GM23248 (cell line): ENCODE measurements at regions not wholly inside any gene's neighbourhood (a gene's known extent, or its start where the extent isn't known, plus 50 kb on each side); places are given as distances from the start of the nearest gene placed in this dataset.

Experiments
- EZH2 ChIP-seq: fragments of 200-600 bp; sonication (generic); IDR thresholded peaks from 2 replicates; pipeline ENCODE4 v1.6.1; 2018; ENCODE audit warnings: antibody characterized with exemption, mild to moderate bottlenecking; ENCODE audit not compliant: insufficient read depth, poor library complexity, severe bottlenecking
- EZH2phosphoT487 ChIP-seq: fragments of 200-600 bp; sonication (generic); IDR thresholded peaks from 2 replicates; pipeline ENCODE4 v1.6.1; 2018; ENCODE audit warnings: antibody characterized with exemption, moderate library complexity, mild to moderate bottlenecking, low read depth; ENCODE audit not compliant: insufficient read depth

DNA sequence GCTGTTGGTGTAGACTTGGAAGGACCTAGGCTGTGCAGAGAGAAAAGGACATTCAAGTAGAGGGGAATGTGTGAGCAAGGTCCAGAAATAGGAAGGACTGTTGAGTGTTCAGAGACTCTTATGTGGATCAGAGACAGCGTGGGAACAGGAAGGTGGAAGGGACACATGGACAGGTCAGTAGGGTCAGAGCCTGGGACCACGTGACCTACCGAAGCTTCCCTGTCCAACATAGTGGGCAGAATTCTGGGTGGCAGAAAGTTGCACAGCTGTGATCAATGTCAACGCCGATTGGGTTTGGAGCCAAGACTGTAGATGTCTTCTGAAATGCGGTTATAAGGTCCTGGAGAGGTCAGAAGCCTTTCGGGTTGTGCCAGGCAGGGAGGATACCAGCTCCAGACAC lies 195.9 kb upstream of the MKI67 start:
- no peak for TF ChIP-seq EZH2
- no peak for TF ChIP-seq EZH2phosphoT487
